Caco-2 (cell line): ENCODE measurements at regions not wholly inside any gene's neighbourhood (a gene's known extent, or its start where the extent isn't known, plus 50 kb on each side); places are given as distances from the start of the nearest gene placed in this dataset.
A peak's percentile ranks its signal among the peaks of the same experiment; 100 is the strongest.

Experiments used
- BruUV-seq: library from RNA; stranded (reverse); fragments of 400-500 nt; replicated peaks from 2 replicates; lab custom pipeline; 2021; lab: Mats Ljungman, UMichigan
- CTCF ChIA-PET: fragments of 300-600 bp; sonication (Branson Sonifier 250); formaldehyde crosslinking; loops from one replicate; lab custom pipeline; 2022; ENCODE audit warnings: antibody characterized with exemption; lab: Charles Lee
- POLR2A ChIA-PET: fragments of 300-600 bp; sonication (Branson Sonifier 250); formaldehyde crosslinking; loops from one replicate; lab custom pipeline; 2022; ENCODE audit warnings: antibody characterized with exemption; lab: Charles Lee
- DNase-seq, 2 experiments: peaks; one replicate each; pipeline versions ENCODE4 v3.0.0 to v3.0.0-alpha.2; 2020 to 2022
- H3K27me3 ChIP-seq: replicated peaks from 2 replicates; pipeline ENCODE4 v1.6.0; 2011; ENCODE audit warnings: low read length; ENCODE audit not compliant: control insufficient read depth, insufficient read depth
- H3K36me3 ChIP-seq: 2 replicates; pipeline ENCODE4 v1.5.1; 2011; ENCODE audit warnings: low read length; ENCODE audit not compliant: control insufficient read depth, insufficient read depth
- H3K4me1 ChIP-seq: fragments of 250-450 bp; sonication (Bioruptor Pico); 2 replicates; pipeline ENCODE4 v1.5.1; 2020; ENCODE audit warnings: mild to moderate bottlenecking
- H3K4me3 ChIP-seq: 2 replicates; pipeline ENCODE4 v1.5.1; 2011; ENCODE audit warnings: low read depth, mild to moderate bottlenecking, control low read depth, low read length
- H3K9me3 ChIP-seq: fragments of 250-450 bp; sonication (Bioruptor Pico); 2 replicates; pipeline ENCODE4 v1.5.1; 2020; ENCODE audit warnings: mild to moderate bottlenecking, moderate library complexity
- H3K27ac Mint-ChIP-seq: one replicate; pipeline ENCODE4 v1.8.0; 2022; ENCODE audit warnings: mixed read lengths; ENCODE audit not compliant: unreplicated experiment
- H3K27me3 Mint-ChIP-seq: one replicate; pipeline ENCODE4 v1.8.0; 2022; ENCODE audit warnings: mixed read lengths; ENCODE audit not compliant: insufficient read depth, unreplicated experiment
- H3K36me3 Mint-ChIP-seq: one replicate; pipeline ENCODE4 v1.8.0; 2022; ENCODE audit warnings: mild to moderate bottlenecking, mixed read lengths; ENCODE audit not compliant: insufficient read depth, unreplicated experiment
- H3K4me1 Mint-ChIP-seq: one replicate; pipeline ENCODE4 v1.8.0; 2022; ENCODE audit warnings: low read depth, mixed read lengths; ENCODE audit not compliant: unreplicated experiment
- H3K4me3 Mint-ChIP-seq: one replicate; pipeline ENCODE4 v1.8.0; 2022; ENCODE audit warnings: mild to moderate bottlenecking, moderate library complexity, mixed read lengths; ENCODE audit not compliant: unreplicated experiment
- H3K9me3 Mint-ChIP-seq: one replicate; pipeline ENCODE4 v1.8.0; 2022; ENCODE audit warnings: mixed read lengths; ENCODE audit not compliant: unreplicated experiment
- CTCF ChIP-seq, 2 experiments: fragments of 200-600 bp in 1 of 2; IDR thresholded peaks; 1 replicate in 1 of 2; 2 replicates in 1 of 2; pipeline versions ENCODE4 v1.5.1 to v1.8.0; 2011 to 2022; ENCODE audit warnings: antibody characterized with exemption in 1 of 2, control low read depth in 1 of 2, inconsistent platforms in 1 of 2, low read depth in 1 of 2, low read length in 1 of 2, mild to moderate bottlenecking in 1 of 2, moderate library complexity in 1 of 2; ENCODE audit not compliant: insufficient read depth in 1 of 2, severe bottlenecking in 1 of 2, unreplicated experiment in 1 of 2
- intact Hi-C: fragments of 100-400 bp; cut with micrococcal nuclease; formaldehyde crosslinking; loops from one replicate; pipeline ENCODE4 v1.10.0; 2022; ENCODE audit not compliant: unreplicated experiment

- Histone ChIP-seq H3K36me3 (no peaks in the 10 kb centered on the region), H3K27me3 (no peaks in the 10 kb centered on the region), H3K9me3 (no peaks in the 10 kb centered on the region), H3K4me3 (no peak overlapping the region), H3K4me1 (peaks cover 19% of the 10 kb centered on the region)
- no peak for TF ChIP-seq CTCF (IDR thresholded peaks at IDR 0.05; ENCODE audit: insufficient read depth in 1 of 2, low read depth in 1 of 2, low read length in 1 of 2, severe bottlenecking in 1 of 2, unreplicated experiment in 1 of 2)
- Mint-ChIP-seq H3K36me3 (no peaks in the 10 kb centered on the region), H3K27me3 (no peaks in the 10 kb centered on the region), H3K9me3 (peaks cover 21% of the 10 kb centered on the region), H3K4me1 (peaks cover 19% of the 10 kb centered on the region), H3K27ac (peak overlapping the region; percentile 26), H3K4me3 (no peak overlapping the region)
- BruUV-seq: no TSS peak
- intact Hi-C loops: no loop called here
- DNase-seq: no peak
- ChIA-PET POLR2A (interaction anchor here (0.6 kb wide), 1 partner anchor 77 kb away, joined by 8 read pairs; no protein-coding TSS in a partner anchor), CTCF (no interaction called here)
Observed at GRCh38 chr5:124297826-124298225, 448.6 kb downstream of the ZNF608 start.

- H3K27me3 ChIP-seq: no peaks in the 10 kb centered on the region
- no peak for TF ChIP-seq CTCF (IDR thresholded peaks at IDR 0.05; ENCODE audit: insufficient read depth in 1 of 2, low read depth in 1 of 2, low read length in 1 of 2, severe bottlenecking in 1 of 2, unreplicated experiment in 1 of 2)
- peaks cover 30% of the 10 kb centered on the region for H3K9me3 Mint-ChIP-seq
- H3K9me3 ChIP-seq: no peaks in the 10 kb centered on the region
- no peaks in the 10 kb centered on the region for H3K27me3 Mint-ChIP-seq
- DNase-seq: no peak
- H3K4me3 Mint-ChIP-seq: no peak overlapping the region
- H3K36me3 ChIP-seq: no peaks in the 10 kb centered on the region
- CTCF ChIA-PET: no interaction called here
- peaks cover 21% of the 10 kb centered on the region; the same call in 1 of the 2 replicates for H3K4me1 ChIP-seq
- H3K4me3 ChIP-seq: no peak overlapping the region
- H3K36me3 Mint-ChIP-seq: no peaks in the 10 kb centered on the region
- BruUV-seq: no TSS peak
- POLR2A ChIA-PET: no interaction called here
- peaks cover 13% of the 10 kb centered on the region for H3K4me1 Mint-ChIP-seq
- no peak overlapping the region for H3K27ac Mint-ChIP-seq
- intact Hi-C loops: no loop called here
Observed at GRCh38 chr5:124292322-124292855, 454.1 kb downstream of the ZNF608 start.

- intact Hi-C loops: loop anchor here (1.0 to 5.0 kb wide), 4 partner anchors 13 to 458 kb away; partner anchors contain the start of gene ZNF608
- Mint-ChIP-seq H3K4me1 (peaks cover 18% of the 10 kb centered on the region), H3K36me3 (no peaks in the 10 kb centered on the region), H3K27me3 (no peaks in the 10 kb centered on the region), H3K4me3 (no peak overlapping the region), H3K9me3 (peaks cover 42% of the 10 kb centered on the region), H3K27ac (peak overlapping the region; percentile 13)
- Histone ChIP-seq H3K4me3 (no peak overlapping the region), H3K36me3 (no peaks in the 10 kb centered on the region), H3K4me1 (peaks cover 21% of the 10 kb centered on the region; the same call in 1 of the 2 replicates), H3K9me3 (no peaks in the 10 kb centered on the region), H3K27me3 (no peaks in the 10 kb centered on the region)
- BruUV-seq: no TSS peak
- peak; percentile 20 to 42 for TF ChIP-seq CTCF (IDR thresholded peaks at IDR 0.05; ENCODE audit: insufficient read depth in 1 of 2, low read depth in 1 of 2, low read length in 1 of 2, severe bottlenecking in 1 of 2, unreplicated experiment in 1 of 2)
- ChIA-PET POLR2A (interaction anchor here (0.6 kb wide), 1 partner anchor 110 kb away, joined by 8 read pairs; no protein-coding TSS in a partner anchor), CTCF (interaction anchor here (0.7 to 1.2 kb wide), 3 partner anchors 12 to 246 kb away, joined by 3 to 6 read pairs (median 5); no protein-coding TSS in a partner anchor)
- DNase-seq: peak; percentile 76 to 78
Observed at GRCh38 chr5:124289641-124290311, 456.7 kb downstream of the ZNF608 start.
